ENCODE measurements at regions not wholly inside any gene's neighbourhood (a gene's known extent, or its start where the extent isn't known, plus 50 kb on each side); places are given as distances from the start of the nearest gene placed in this dataset.

GRCh38 chr3:67710396-67710795 lies 56.0 kb upstream of the SUCLG2 start:
- no peak for TF ChIP-seq Cebpa-rat (IDR thresholded peaks at IDR 0.05)

DNA sequence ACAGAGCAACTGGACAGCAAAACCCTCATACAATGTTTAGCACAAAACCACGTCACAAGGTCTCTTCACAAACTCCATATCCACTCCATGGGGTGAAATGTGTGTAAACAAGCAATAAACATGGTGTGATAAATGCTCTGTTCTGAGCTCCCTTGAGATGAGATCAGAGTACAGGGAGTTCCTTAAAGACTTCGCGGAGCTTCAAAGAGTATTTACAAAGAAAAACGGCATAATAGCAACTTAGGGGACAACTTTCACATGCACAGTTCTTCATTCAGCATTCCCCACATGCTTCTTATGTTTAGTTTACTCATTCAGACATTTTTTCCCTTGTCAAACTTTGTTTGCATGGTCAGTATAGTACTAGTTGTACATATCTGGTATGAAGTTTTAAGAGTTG lies 52.5 kb upstream of the SUCLG2 start:
- TF ChIP-seq Cebpa-rat (IDR thresholded peaks at IDR 0.05), result no peak
- Histone ChIP-seq H3K9ac (no peak overlapping the region), H3K9me3 (replicated peaks in 1 of 11) (no peaks in the 10 kb centered on the region), H3K4me2 (no peak overlapping the region), H3K4me3 (no peak overlapping the region), H4K20me1 (no peaks in the 10 kb centered on the region), H3K27ac (no peak overlapping the region), H3K36me3 (no peaks in the 10 kb centered on the region), H3K4me1 (no peaks in the 10 kb centered on the region), H3K27me3 (no peaks in the 10 kb centered on the region)

More at GRCh38 chr3:67710396-67710795, 56.0 kb upstream of the SUCLG2 start:
- Histone ChIP-seq H3K9me3 (replicated peaks in 1 of 11) (no peaks in the 10 kb centered on the region), H3K27ac (no peak overlapping the region), H4K20me1 (no peaks in the 10 kb centered on the region), H3K36me3 (no peaks in the 10 kb centered on the region), H3K4me3 (no peak overlapping the region), H3K4me1 (peaks cover 0 to 15% (median 0%) of the 10 kb centered on the region in 10 experiments; a peak in 2 of 20 replicates), H3K9ac (no peak overlapping the region), H3K4me2 (no peak overlapping the region), H3K27me3 (no peaks in the 10 kb centered on the region)

- no peak overlapping the region for H3K4me3 ChIP-seq
- no peaks in the 10 kb centered on the region for H4K20me1 ChIP-seq
- no peak for TF ChIP-seq Cebpa-rat (IDR thresholded peaks at IDR 0.05)
- H3K27ac ChIP-seq, result no peak overlapping the region
- no peaks in the 10 kb centered on the region for H3K36me3 ChIP-seq
- H3K27me3 ChIP-seq, result no peaks in the 10 kb centered on the region
- no peak overlapping the region for H3K4me2 ChIP-seq
- H3K9ac ChIP-seq, result no peak overlapping the region
- H3K4me1 ChIP-seq, result no peaks in the 10 kb centered on the region
- no peaks in the 10 kb centered on the region for H3K9me3 ChIP-seq (replicated peaks in 1 of 11)
Measured at GRCh38 chr3:67704322-67704721, 49.9 kb upstream of the SUCLG2 start.
